Mesenchymal stem cell (in vitro differentiated cells and primary cell): ENCODE measurements at regions not wholly inside any gene's neighbourhood (a gene's known extent, or its start where the extent isn't known, plus 50 kb on each side); places are given as distances from the start of the nearest gene placed in this dataset.

Experiments
- DNase-seq: peaks from one replicate; pipeline ENCODE4 v3.0.0-alpha.2; 2013
- H2AFZ ChIP-seq: one replicate; pipeline ENCODE4 v1.6.1; 2013; ENCODE audit warnings: low read depth, mild to moderate bottlenecking, control low read depth, inconsistent platforms, low read length, moderate library complexity
- H2AK5ac ChIP-seq: 2 replicates; pipeline ENCODE4 v1.6.1; 2013; ENCODE audit warnings: low read length, moderate library complexity, mild to moderate bottlenecking, inconsistent platforms; ENCODE audit not compliant: severe bottlenecking
- H2BK120ac ChIP-seq: one replicate; pipeline ENCODE4 v1.6.1; 2013; ENCODE audit warnings: low read depth, mild to moderate bottlenecking, inconsistent platforms, low read length, moderate library complexity
- H2BK12ac ChIP-seq, 2 experiments: one replicate each; pipeline ENCODE4 v1.6.1; 2013; ENCODE audit warnings: inconsistent platforms in 2 of 2, low read length in 2 of 2, mild to moderate bottlenecking in 2 of 2, moderate library complexity in 2 of 2, control low read depth in 1 of 2
- H2BK15ac ChIP-seq: one replicate; pipeline ENCODE4 v1.6.1; 2013; ENCODE audit warnings: mild to moderate bottlenecking, low read depth, inconsistent platforms; ENCODE audit not compliant: poor library complexity, severe bottlenecking
- H2BK5ac ChIP-seq: 2 replicates; pipeline ENCODE4 v1.6.1; 2013; ENCODE audit warnings: low read depth, mild to moderate bottlenecking, low read length, control low read depth, inconsistent platforms; ENCODE audit not compliant: poor library complexity, severe bottlenecking
- H3K14ac ChIP-seq, 2 experiments: one replicate each; pipeline ENCODE4 v1.6.1; 2013; ENCODE audit warnings: inconsistent platforms in 2 of 2, low read length in 2 of 2, control low read depth in 1 of 2, mild to moderate bottlenecking in 1 of 2, moderate library complexity in 1 of 2
- H3K18ac ChIP-seq, 2 experiments: one replicate each; pipeline ENCODE4 v1.6.1; 2013; ENCODE audit warnings: inconsistent platforms in 2 of 2, low read length in 2 of 2, control low read depth in 1 of 2, low read depth in 1 of 2, mild to moderate bottlenecking in 1 of 2
- H3K23ac ChIP-seq, 2 experiments: one replicate each; pipeline ENCODE4 v1.6.1; 2013; ENCODE audit warnings: inconsistent platforms in 2 of 2, low read length in 2 of 2, mild to moderate bottlenecking in 2 of 2, moderate library complexity in 2 of 2, control low read depth in 1 of 2
- H3K27ac ChIP-seq: 2 replicates; pipeline ENCODE4 v1.5.1; 2013; ENCODE audit warnings: mild to moderate bottlenecking, moderate library complexity, low read length, control low read depth, inconsistent platforms; ENCODE audit not compliant: poor library complexity, severe bottlenecking
- H3K27me3 ChIP-seq, 2 experiments: 2 replicates each; pipeline versions ENCODE4 v1.6.1 to v1.7.0; 2013; ENCODE audit warnings: low read length in 2 of 2, mild to moderate bottlenecking in 2 of 2, moderate library complexity in 2 of 2, control low read depth in 1 of 2, inconsistent platforms in 1 of 2; ENCODE audit not compliant: control insufficient read depth in 1 of 2, insufficient read depth in 1 of 2
- H3K36me3 ChIP-seq, 2 experiments: 2 replicates each; pipeline versions ENCODE4 v1.6.1 to v1.7.0; 2013; ENCODE audit warnings: low read length in 2 of 2, control low read depth in 1 of 2, inconsistent platforms in 1 of 2, low read depth in 1 of 2, mild to moderate bottlenecking in 1 of 2; ENCODE audit not compliant: insufficient read depth in 2 of 2, control insufficient read depth in 1 of 2
- H3K4ac ChIP-seq, 2 experiments: one replicate each; pipeline ENCODE4 v1.6.1; 2013; ENCODE audit warnings: inconsistent platforms in 2 of 2, low read length in 2 of 2, mild to moderate bottlenecking in 2 of 2, moderate library complexity in 2 of 2, control low read depth in 1 of 2, low read depth in 1 of 2
- H3K4me1 ChIP-seq: 2 replicates; pipeline ENCODE4 v1.6.1; 2013; ENCODE audit warnings: low read depth, low read length, control low read depth; ENCODE audit not compliant: control insufficient read depth, insufficient read depth
- H3K4me2 ChIP-seq: 2 replicates; pipeline ENCODE4 v1.6.1; 2013; ENCODE audit warnings: low read length, mild to moderate bottlenecking, inconsistent platforms; ENCODE audit not compliant: poor library complexity, severe bottlenecking
- H3K4me3 ChIP-seq, 2 experiments: 2 replicates each; pipeline versions ENCODE4 v1.5.1 to v1.7.0; 2013; ENCODE audit warnings: low read length in 2 of 2, mild to moderate bottlenecking in 2 of 2, control low read depth in 1 of 2, low read depth in 1 of 2; ENCODE audit not compliant: insufficient read depth in 1 of 2
- H3K79me1 ChIP-seq: replicated peaks from 2 replicates; pipeline ENCODE4 v1.6.1; 2013; ENCODE audit warnings: mild to moderate bottlenecking, control low read depth, low read length, inconsistent platforms; ENCODE audit not compliant: poor library complexity, severe bottlenecking
- H3K9ac ChIP-seq: 2 replicates; pipeline ENCODE4 v1.7.0; 2013; ENCODE audit warnings: mild to moderate bottlenecking, low read length, moderate library complexity
- H3K9me3 ChIP-seq: 2 replicates; pipeline ENCODE4 v1.7.0; 2013; ENCODE audit warnings: mild to moderate bottlenecking, low read length; ENCODE audit not compliant: control insufficient read depth
- H4K8ac ChIP-seq: one replicate; pipeline ENCODE4 v1.6.1; 2013; ENCODE audit warnings: inconsistent platforms, mild to moderate bottlenecking, low read length, moderate library complexity
- H4K91ac ChIP-seq: one replicate; pipeline ENCODE4 v1.6.1; 2013; ENCODE audit warnings: mild to moderate bottlenecking, low read length, inconsistent platforms
- WGBS: methylation state at CpG from one replicate; pipeline ENCODE4 v1.1.7; 2013; ENCODE audit warnings: mixed read lengths; 5-methylcytosine and 5-hydroxymethylcytosine counted together

DNA sequence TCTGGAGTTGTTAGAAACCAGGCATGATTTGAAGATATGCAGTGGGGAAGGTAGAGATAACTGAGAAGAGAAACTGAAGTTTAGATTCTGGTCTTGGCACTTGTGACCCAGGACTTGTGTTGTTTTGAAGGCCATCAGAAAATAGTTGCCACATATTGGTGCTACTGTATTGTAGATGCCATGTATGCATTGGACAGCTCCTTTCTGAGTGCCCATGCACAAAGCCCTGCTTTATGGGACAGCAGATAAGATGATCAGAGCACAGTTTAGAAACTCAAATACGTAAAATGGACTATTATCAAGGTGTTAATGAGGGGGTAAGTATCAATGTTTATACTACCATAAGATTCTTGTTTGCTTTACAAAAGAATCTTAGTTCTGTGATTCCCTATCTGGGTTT lies 84.9 kb downstream of the KIF4B start:
- Histone ChIP-seq H2AK5ac (no peak overlapping the region), H3K27me3 (no peaks in the 10 kb centered on the region), H2BK12ac (no peak overlapping the region), H3K9ac (no peak overlapping the region), H3K9me3 (no peaks in the 10 kb centered on the region), H3K4me3 (no peak overlapping the region), H3K18ac (no peak overlapping the region), H2BK15ac (no peak overlapping the region), H2AFZ (no peak overlapping the region), H2BK5ac (no peak overlapping the region), H3K4me1 (no peaks in the 10 kb centered on the region), H3K14ac (no peak overlapping the region), H4K91ac (no peak overlapping the region), H3K79me1 (no peaks in the 10 kb centered on the region), H2BK120ac (no peak overlapping the region), H3K23ac (no peak overlapping the region), H3K4me2 (no peak overlapping the region), H3K4ac (no peak overlapping the region), H4K8ac (no peak overlapping the region), H3K36me3 (no peaks in the 10 kb centered on the region), H3K27ac (no peak overlapping the region)
- no CpG with 5 or more reads among the region's 1 CpG for WGBS
- DNase-seq, result no peak

GRCh38 chr5:155101697-155102096 lies 88.1 kb downstream of the KIF4B start:
- Histone ChIP-seq H2BK120ac (no peak overlapping the region), H2BK12ac (no peak overlapping the region), H2AK5ac (no peak overlapping the region), H3K4me1 (no peaks in the 10 kb centered on the region), H3K14ac (no peak overlapping the region), H3K18ac (no peak overlapping the region), H4K8ac (no peak overlapping the region), H3K27me3 (no peaks in the 10 kb centered on the region), H3K4me3 (no peak overlapping the region), H3K36me3 (no peaks in the 10 kb centered on the region), H4K91ac (no peak overlapping the region), H3K9ac (no peak overlapping the region), H3K9me3 (no peaks in the 10 kb centered on the region), H3K23ac (no peak overlapping the region), H3K4me2 (no peak overlapping the region), H2BK15ac (no peak overlapping the region), H3K4ac (no peak overlapping the region), H3K27ac (no peak overlapping the region), H3K79me1 (no peaks in the 10 kb centered on the region), H2AFZ (no peak overlapping the region), H2BK5ac (no peak overlapping the region)
- 60% methylated on average over 2 of the region's 2 CpGs for WGBS
- DNase-seq, result no peak

- Histone ChIP-seq H3K14ac (no peak overlapping the region), H2AK5ac (no peak overlapping the region), H2BK120ac (no peak overlapping the region), H2BK5ac (no peak overlapping the region), H3K4ac (no peak overlapping the region), H3K27me3 (no peaks in the 10 kb centered on the region), H3K9me3 (no peaks in the 10 kb centered on the region), H3K4me2 (no peak overlapping the region), H2AFZ (no peak overlapping the region), H3K23ac (no peak overlapping the region), H2BK15ac (no peak overlapping the region), H4K91ac (no peak overlapping the region), H3K4me1 (no peaks in the 10 kb centered on the region), H3K36me3 (no peaks in the 10 kb centered on the region), H3K4me3 (no peak overlapping the region), H3K79me1 (no peaks in the 10 kb centered on the region), H2BK12ac (no peak overlapping the region), H3K18ac (no peak overlapping the region), H3K9ac (no peak overlapping the region), H3K27ac (no peak overlapping the region), H4K8ac (no peak overlapping the region)
- 51% methylated on average over 2 of the region's 4 CpGs for WGBS
- DNase-seq, result peak; percentile 62
Observed at GRCh38 chr5:155103146-155103545, 89.6 kb downstream of the KIF4B start.

DNA sequence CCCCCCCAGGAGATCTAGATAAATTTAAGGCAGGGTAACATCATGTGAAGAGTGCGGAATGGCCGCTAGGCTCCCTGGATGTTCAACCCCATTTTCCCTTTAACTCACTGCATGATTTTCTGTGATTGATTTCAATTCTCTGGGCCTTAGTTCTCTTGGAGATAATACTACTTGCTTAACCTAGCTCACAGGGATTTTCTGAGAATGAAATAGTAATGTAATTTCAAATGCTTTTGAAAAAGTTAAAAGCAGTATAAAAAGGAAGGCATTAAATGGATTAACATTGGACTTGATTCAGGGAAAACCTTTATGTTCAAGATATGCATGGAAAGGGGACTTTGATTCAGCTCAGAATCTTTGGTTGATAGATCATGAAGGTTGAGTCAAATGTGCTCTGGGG lies 90.9 kb downstream of the KIF4B start:
- Histone ChIP-seq H3K4me3 (no peak overlapping the region), H4K91ac (no peak overlapping the region), H2AFZ (no peak overlapping the region), H3K14ac (no peak overlapping the region), H3K4ac (no peak overlapping the region), H2AK5ac (no peak overlapping the region), H3K9me3 (no peaks in the 10 kb centered on the region), H3K9ac (no peak overlapping the region), H2BK15ac (no peak overlapping the region), H4K8ac (no peak overlapping the region), H3K4me2 (no peak overlapping the region), H3K27ac (no peak overlapping the region), H3K27me3 (no peaks in the 10 kb centered on the region), H2BK5ac (no peak overlapping the region), H3K36me3 (no peaks in the 10 kb centered on the region), H3K4me1 (no peaks in the 10 kb centered on the region), H3K23ac (no peak overlapping the region), H3K79me1 (no peaks in the 10 kb centered on the region), H2BK120ac (no peak overlapping the region), H3K18ac (no peak overlapping the region), H2BK12ac (no peak overlapping the region)
- WGBS, result no CpG with 5 or more reads among the region's 2 CpGs
- DNase-seq, result no peak
